Keratinocyte (primary cell): ENCODE measurements at regions not wholly inside any gene's neighbourhood (a gene's known extent, or its start where the extent isn't known, plus 50 kb on each side); places are given as distances from the start of the nearest gene placed in this dataset.

ENCODE experiments used
- DNase-seq: peaks from one replicate; pipeline ENCODE4 v3.0.0-alpha.2; 2011; ENCODE audit warnings: low read depth, missing footprints, low spot score
- FAIRE-seq: peaks from 2 replicates; lab custom pipeline; 2011; peaks lifted over from hg19 to GRCh38; lab: Jason Lieb, UNC
- H2AFZ ChIP-seq: 2 replicates; pipeline ENCODE4 v1.6.0; 2012; ENCODE audit warnings: low read length, control low read depth, inconsistent platforms; ENCODE audit not compliant: control insufficient read depth
- H3K27ac ChIP-seq: 2 replicates; pipeline ENCODE4 v1.5.1; 2011; ENCODE audit warnings: low read length; ENCODE audit not compliant: control insufficient read depth, insufficient read depth
- H3K27me3 ChIP-seq: 3 replicates; pipeline ENCODE4 v1.6.0; 2011; ENCODE audit warnings: low read length; ENCODE audit not compliant: control insufficient read depth, insufficient read depth; ENCODE audit errors: extremely low read depth
- H3K36me3 ChIP-seq, 2 experiments: 2 replicates in 1 of 2; 3 replicates in 1 of 2; pipeline ENCODE4 v1.5.1; 2011; ENCODE audit warnings: low read length in 2 of 2, mild to moderate bottlenecking in 1 of 2; ENCODE audit not compliant: control insufficient read depth in 2 of 2, insufficient read depth in 2 of 2; ENCODE audit errors: extremely low read depth in 1 of 2
- H3K4me1 ChIP-seq: 3 replicates; pipeline ENCODE4 v1.5.1; 2011; ENCODE audit warnings: low read length; ENCODE audit not compliant: control insufficient read depth, insufficient read depth; ENCODE audit errors: extremely low read depth
- H3K4me2 ChIP-seq: 3 replicates; pipeline ENCODE4 v1.6.0; 2011; ENCODE audit warnings: low read depth, low read length; ENCODE audit not compliant: control insufficient read depth, insufficient read depth; ENCODE audit errors: extremely low read depth
- H3K4me3 ChIP-seq, 3 experiments: fragments of 200-600 bp in 1 of 3; sonication (generic) in 1 of 3; 2 replicates in 2 of 3; 3 replicates in 1 of 3; pipeline ENCODE4 v1.5.1; 2011 to 2016; ENCODE audit warnings: low read length in 3 of 3, mild to moderate bottlenecking in 3 of 3, control low read depth in 2 of 3, inconsistent platforms in 1 of 3, low read depth in 1 of 3, mixed read lengths in 1 of 3, mixed run types in 1 of 3, moderate library complexity in 1 of 3; ENCODE audit not compliant: control insufficient read depth in 2 of 3, insufficient read depth in 2 of 3; ENCODE audit errors: extremely low read depth in 1 of 3
- H3K79me2 ChIP-seq: 2 replicates; pipeline ENCODE4 v1.6.0; 2012; ENCODE audit warnings: low read length; ENCODE audit not compliant: control insufficient read depth, insufficient read depth
- H3K9ac ChIP-seq: 3 replicates; pipeline ENCODE4 v1.6.0; 2011; ENCODE audit warnings: low read length; ENCODE audit not compliant: control insufficient read depth, insufficient read depth; ENCODE audit errors: extremely low read depth
- H3K9me1 ChIP-seq: 3 replicates; pipeline ENCODE4 v1.6.0; 2011; ENCODE audit warnings: low read length; ENCODE audit not compliant: control insufficient read depth, insufficient read depth; ENCODE audit errors: extremely low read depth
- H3K9me3 ChIP-seq: 2 replicates; pipeline ENCODE4 v1.5.1; 2012; ENCODE audit warnings: low read depth, low read length; ENCODE audit not compliant: control insufficient read depth
- H4K20me1 ChIP-seq: 3 replicates; pipeline ENCODE4 v1.6.0; 2011; ENCODE audit warnings: low read length; ENCODE audit not compliant: control insufficient read depth, insufficient read depth; ENCODE audit errors: extremely low read depth
- CTCF ChIP-seq, 3 experiments: IDR thresholded peaks in 1 of 3; conservative IDR thresholded peaks in 1 of 3; optimal IDR thresholded peaks in 1 of 3; 2 replicates in 2 of 3; 3 replicates in 1 of 3; pipeline versions ENCODE3 to v1.5.1; 2011; ENCODE audit warnings: low read length in 3 of 3, mild to moderate bottlenecking in 3 of 3, moderate library complexity in 2 of 3, control low read depth in 1 of 3, inconsistent platforms in 1 of 3; ENCODE audit not compliant: insufficient read depth in 2 of 3; ENCODE audit errors: extremely low read depth in 1 of 3
- EZH2 ChIP-seq: IDR thresholded peaks from one replicate; pipeline ENCODE4 v1.6.1; 2012; ENCODE audit warnings: inconsistent platforms, mild to moderate bottlenecking, low read length, moderate library complexity
- dilution Hi-C: fragments of 300-500 bp; cut with MboI; formaldehyde crosslinking; loops from one replicate; pipeline ENCODE4 v1.7.0; 2020; ENCODE audit warnings: low sequenced_read_pairs; ENCODE audit not compliant: extremely low pct_ligation_motif_present

GRCh38 chr17:77767148-77767547 lies 191.4 kb upstream of the TNRC6C start:
- H3K9ac ChIP-seq = no peak overlapping the region
- H3K4me3 ChIP-seq = no peak overlapping the region
- no peak overlapping the region for H3K27ac ChIP-seq
- no peaks in the 10 kb centered on the region for H3K9me3 ChIP-seq
- H3K27me3 ChIP-seq = peaks cover 28% of the 10 kb centered on the region
- no peak overlapping the region for H3K4me2 ChIP-seq
- H2AFZ ChIP-seq = no peak overlapping the region
- H3K4me1 ChIP-seq = no peaks in the 10 kb centered on the region
- no peaks in the 10 kb centered on the region for H3K9me1 ChIP-seq
- no peak for FAIRE-seq
- dilution Hi-C loops = no loop called here
- H3K36me3 ChIP-seq = no peaks in the 10 kb centered on the region
- H4K20me1 ChIP-seq = no peaks in the 10 kb centered on the region
- TF ChIP-seq CTCF (optimal IDR thresholded peaks at IDR 0.05 in 1 of 3, IDR thresholded peaks at IDR 0.05 in 1 of 3, conservative IDR thresholded peaks at IDR 0.05 in 1 of 3; ENCODE audit: extremely low read depth in 1 of 3, insufficient read depth in 2 of 3, low read length in 3 of 3) (no peak), EZH2 (no peak)
- H3K79me2 ChIP-seq = no peaks in the 10 kb centered on the region
- DNase-seq = no peak

GRCh38 chr17:77768248-77768852 lies 190.2 kb upstream of the TNRC6C start:
- DNase-seq = no peak
- no peaks in the 10 kb centered on the region for H3K9me1 ChIP-seq
- H3K4me1 ChIP-seq = no peaks in the 10 kb centered on the region
- no peak overlapping the region for H2AFZ ChIP-seq
- no peak overlapping the region for H3K4me2 ChIP-seq
- no peak for FAIRE-seq
- H3K9ac ChIP-seq = no peak overlapping the region
- H3K79me2 ChIP-seq = no peaks in the 10 kb centered on the region
- dilution Hi-C loops = no loop called here
- H3K4me3 ChIP-seq = no peak overlapping the region
- no peaks in the 10 kb centered on the region for H3K36me3 ChIP-seq
- peaks cover 34% of the 10 kb centered on the region for H3K27me3 ChIP-seq
- no peak overlapping the region for H3K27ac ChIP-seq
- TF ChIP-seq CTCF (optimal IDR thresholded peaks at IDR 0.05 in 1 of 3, IDR thresholded peaks at IDR 0.05 in 1 of 3, conservative IDR thresholded peaks at IDR 0.05 in 1 of 3; ENCODE audit: extremely low read depth in 1 of 3, insufficient read depth in 2 of 3, low read length in 3 of 3) (no peak), EZH2 (no peak)
- no peaks in the 10 kb centered on the region for H4K20me1 ChIP-seq
- H3K9me3 ChIP-seq = no peaks in the 10 kb centered on the region
